ENCODE measurements at regions not wholly inside any gene's neighbourhood (a gene's known extent, or its start where the extent isn't known, plus 50 kb on each side); places are given as distances from the start of the nearest gene placed in this dataset.
"Not testable (repeated sequence)": the region's sequence is repeated elsewhere in the genome, so short reads cannot be mapped to it uniquely, and the experiment has no call there.

DNA sequence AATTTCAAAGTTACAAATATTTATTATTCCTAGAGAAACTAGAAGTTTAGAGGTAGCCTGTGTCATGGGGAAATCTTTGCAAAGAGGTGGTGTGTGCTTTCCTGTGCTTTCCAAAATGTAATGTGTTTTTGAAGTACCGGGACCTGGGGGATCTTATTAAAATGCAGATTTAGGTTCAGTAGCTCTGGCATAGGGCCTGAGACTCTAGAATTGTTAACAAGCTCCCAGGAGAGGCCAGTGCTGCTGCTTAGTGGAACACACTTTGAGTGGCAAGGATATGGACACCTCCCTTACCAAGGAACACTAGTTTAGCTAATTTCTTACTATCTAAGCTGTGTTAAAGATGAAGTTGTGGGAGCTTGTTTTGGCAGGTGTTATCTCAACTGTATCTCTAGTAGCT, 428.9 kb downstream of the VGLL3 start:
- no peak for DNase-seq (ENCODE audit: low read depth)

DNA sequence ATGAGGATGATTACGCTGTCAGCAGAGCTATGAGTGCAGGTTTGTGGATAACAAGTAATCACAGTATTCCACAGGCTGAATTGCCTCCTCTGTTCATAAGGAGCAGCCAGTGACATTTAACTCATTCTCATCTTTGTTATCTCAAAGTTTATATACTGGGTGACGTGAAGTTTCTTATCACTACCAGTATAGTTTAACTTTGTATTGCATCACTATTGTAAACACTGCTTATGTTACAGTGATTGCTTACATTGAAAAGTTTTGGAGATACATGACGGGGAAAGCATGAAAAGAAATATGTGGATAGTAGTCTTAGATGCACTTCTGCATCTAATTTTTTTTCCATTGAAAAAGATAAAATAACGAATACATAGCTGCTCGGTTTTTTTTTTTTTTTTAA, 429.7 kb downstream of the VGLL3 start:
- no peak for DNase-seq (ENCODE audit: low read depth)

DNA sequence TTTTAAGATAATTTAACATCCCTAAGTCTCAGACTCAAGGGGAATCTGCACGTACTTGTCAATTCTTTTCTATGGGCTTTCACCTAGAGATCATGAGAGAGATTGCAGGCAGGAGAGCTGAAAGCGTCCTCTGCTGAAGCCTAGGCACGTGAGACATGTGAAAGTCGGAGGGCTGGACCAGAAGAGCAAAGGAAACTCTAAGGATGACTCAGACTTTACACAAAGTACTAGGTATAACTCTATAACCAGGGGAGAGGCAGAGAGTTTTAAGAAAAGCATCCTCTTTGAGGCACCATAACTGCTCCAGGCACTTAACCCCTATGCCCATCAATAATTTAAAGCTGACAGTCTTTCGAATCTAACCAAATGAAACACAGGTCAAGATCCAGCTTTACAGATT, 436.6 kb downstream of the VGLL3 start:
- DNase-seq (ENCODE audit: low read depth), result no peak

DNA sequence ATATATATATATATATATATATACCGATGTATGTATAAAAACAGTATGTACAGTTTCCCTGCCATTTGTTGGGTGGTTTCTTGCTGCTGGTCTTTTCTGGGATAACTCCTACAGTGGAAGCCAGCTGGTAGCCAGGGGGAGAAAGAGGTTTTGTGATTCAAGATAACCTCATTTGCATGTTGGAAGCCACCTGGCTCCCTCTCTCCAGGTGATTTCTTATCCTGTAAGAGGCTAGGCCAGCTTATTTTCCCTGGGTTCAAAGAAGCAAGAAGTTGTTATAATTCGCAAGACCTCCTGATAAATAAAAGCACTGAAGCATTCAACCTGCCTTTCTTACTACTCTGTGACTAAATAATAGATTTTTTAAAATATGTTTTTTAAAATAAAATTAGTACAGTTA, 443.3 kb downstream of the VGLL3 start:
- DNase-seq (ENCODE audit: low read depth), result no peak

DNA sequence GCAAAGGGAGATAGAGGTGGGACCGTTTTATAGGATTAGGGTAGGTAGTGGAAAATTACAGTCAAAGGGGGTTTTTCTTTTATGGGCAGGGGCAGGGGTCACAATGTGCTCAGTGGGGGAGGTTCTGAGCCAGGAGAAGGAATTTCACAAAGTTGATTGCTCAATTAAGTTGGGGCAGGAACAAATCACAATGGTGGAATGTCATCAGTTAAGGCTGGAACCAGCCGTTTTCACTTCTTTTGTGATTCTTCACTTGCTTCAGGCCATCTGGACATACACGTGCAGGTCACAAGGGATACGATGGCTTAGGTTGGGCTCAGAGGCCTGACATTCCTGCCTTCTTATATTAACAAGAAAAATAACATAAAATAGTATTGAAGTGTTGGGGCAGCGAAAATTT, 453.8 kb downstream of the VGLL3 start:
- no peak for DNase-seq (ENCODE audit: low read depth)

DNA sequence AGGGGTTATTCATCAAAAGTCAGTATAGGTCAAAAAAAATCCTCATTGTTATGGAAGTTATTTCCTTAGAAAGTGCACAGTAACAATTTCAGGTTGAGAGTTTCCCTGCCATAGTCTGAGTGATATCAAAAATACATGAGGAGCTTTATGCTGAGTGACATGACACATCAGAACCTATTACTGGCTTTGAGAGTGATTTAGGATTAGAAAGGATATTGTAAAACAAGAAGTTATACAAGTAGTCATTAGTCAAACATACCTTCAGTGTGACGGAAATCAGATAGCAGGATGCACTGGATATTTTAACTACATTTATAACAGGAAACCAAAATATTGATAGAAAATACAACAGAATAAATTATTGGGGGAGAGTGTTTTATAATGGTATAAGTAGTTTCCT, 471.1 kb downstream of the VGLL3 start:
- no peak for DNase-seq (ENCODE audit: low read depth)

DNA sequence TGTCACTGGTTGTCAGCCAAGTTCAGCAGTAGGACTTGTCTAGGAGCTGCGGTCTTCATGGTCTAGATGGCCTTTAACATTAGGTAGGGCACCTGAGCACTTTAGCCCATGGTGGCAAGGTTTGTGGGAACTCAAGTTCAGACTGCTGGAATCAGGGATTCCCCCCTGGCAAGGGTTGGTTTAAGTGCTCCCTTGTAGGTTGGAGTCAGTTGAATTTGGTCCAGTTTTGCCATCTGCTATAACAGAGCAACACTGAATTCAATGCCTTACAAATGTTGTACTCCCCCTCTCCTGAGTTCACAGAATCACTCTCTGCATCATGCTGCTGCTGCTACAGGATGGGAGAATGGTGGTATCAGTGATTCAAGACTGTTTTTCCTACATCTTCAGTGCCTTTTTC, 509.3 kb downstream of the VGLL3 start:
- DNase-seq (ENCODE audit: low read depth), result no peak

DNA sequence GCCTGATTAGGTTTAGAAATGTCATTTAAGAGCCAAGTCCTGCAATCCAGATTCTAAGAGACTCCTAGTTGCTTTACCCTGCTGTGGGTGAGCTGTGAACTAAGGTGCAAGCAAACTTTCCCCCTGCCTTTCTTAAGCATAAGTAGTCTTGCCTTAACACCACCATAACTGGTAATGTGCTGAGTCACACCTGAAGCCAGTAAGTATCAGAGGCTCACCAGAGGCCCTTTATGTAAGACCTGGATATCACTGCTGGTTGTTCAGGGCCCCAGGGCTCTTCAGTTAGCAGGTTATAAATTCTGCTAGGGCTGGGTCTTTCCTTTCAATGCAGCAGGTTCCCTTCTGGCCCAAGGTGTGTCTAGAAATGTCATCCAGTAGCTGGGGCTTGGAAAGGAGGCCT, 509.9 kb downstream of the VGLL3 start:
- DNase-seq (ENCODE audit: low read depth), result no peak

DNA sequence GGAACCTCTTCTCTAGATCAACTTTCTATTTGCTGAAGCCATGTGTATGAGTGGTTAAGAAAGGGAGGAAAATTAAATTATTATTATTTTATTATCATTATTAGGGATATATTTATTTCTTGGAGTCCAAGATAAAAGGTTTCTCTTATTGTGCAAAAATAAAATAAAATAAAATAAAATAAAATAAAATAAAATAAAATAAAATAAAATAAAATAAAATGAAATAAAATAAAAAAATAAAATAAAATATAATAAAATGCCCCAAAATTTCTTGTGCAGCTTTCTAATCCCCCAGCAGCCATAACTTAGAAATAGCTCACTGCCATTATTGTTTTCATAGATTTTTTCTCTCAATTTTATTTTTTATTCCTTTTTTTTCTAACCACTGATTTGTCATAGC, 526.8 kb downstream of the VGLL3 start:
- no peak for DNase-seq (ENCODE audit: low read depth)

DNA sequence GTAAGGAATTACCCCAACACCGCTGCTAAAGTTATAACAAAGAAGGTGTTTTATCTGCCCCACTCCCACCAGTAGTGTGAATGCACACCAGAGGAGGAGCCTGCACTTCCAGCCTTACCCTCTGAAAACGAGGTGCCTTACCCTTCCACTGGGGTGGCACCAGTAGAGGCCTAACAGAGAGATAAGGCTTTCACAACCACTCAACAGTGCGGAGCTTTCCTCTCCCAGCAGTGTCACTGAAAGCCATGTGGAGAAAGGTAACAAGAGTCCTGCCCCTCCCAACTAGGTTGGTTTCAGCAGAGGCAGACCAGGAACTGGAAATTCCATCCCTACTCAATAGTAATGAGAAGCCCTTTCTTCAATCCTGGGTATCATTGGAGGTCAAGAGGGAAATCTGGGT, 539.2 kb downstream of the VGLL3 start:
- no peak for DNase-seq (ENCODE audit: low read depth)

DNA sequence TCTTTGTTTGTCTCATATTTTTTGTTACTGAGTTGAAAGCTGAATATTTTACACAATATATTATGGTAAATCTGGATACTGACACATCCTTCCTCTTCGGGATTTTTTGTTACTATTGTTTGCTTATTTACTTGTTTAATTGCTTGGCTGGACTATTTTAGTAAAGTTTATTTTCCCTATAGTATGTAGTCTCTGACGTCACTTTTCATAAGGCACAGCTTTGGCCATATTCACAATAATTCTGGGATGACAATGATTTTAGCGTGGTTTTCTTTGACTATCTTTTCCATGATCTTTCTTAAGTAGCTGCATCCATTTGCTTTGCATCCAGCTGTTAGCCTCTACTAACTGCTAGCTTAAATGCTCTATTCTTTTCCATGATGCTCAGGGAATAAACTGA, 552.4 kb downstream of the VGLL3 start:
- no peak for DNase-seq (ENCODE audit: low read depth)

DNA sequence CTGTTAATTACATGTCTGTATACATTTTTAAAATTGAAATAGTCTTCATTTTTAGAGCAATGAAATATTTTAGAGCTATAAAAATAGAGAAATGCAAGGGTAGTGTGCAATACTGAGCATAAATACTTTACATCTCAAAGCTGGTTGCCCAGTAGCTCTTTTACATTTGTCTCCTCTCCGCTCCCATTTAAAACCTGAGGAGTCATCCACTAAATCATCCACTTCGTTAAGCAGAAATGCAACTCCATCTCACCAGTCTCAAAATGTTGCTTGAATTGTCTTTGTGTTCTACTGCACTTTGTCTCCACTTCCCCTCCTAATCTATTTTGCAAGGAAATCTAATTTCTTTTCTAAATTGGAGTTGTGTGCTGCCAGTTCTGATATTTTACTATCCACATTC, 563.6 kb downstream of the VGLL3 start:
- no peak for DNase-seq (ENCODE audit: low read depth)

DNA sequence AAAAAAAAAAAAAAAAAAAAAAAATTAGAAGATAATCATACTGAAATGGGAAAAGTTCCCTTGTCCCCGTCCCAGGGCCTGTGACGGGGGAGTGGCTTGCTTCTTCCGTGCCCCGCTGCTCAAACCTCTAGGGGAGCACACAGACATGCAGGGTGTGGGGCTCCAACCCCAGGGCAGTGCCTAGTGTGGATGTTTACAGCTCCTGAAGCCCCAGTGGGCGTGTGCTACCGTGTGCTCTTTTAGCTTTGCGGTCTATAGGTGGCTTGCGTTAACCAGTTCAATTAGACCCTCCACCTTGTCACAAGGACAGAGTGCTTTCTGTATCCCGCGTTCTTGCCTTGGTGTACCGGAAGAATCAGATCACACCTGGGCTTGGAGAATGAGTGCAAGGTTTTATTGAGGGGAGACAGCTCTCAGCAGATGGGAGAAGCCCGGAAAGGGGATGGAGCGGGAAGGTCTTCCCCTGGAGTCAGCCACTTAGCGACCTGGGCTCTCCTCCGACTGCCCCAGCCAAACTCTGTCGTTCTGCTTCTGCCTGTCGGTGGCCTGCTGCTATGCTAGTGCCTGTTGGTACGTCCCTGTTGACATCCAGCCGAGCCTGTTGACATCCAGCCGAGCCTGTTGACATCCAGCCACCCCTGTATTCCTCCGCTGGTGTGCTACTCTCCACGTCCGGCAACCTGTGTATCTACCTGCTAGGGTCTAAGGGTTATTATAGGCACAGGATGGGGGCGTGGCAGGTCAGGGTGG, 569.8 kb downstream of the VGLL3 start:
- no peak for DNase-seq (ENCODE audit: low read depth)

DNA sequence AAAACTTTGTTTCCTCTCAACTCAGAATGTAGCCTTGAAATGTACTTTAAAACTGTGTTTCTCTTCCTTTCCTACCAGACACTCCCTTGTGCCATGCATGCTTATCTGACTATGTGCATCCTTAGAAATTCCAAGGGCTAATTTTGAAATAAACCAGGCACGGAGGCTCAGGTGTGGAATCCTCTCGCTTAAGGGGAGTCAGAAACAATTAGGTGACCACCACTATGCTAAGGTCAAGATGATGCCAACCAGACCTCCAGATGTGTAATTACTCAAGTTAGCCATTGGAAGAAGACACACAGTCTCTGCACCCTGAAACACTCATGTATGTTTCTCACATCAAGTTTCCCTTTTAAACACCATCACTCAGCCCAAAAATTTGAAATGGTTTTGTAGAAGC, 572.1 kb downstream of the VGLL3 start:
- no peak for DNase-seq (ENCODE audit: low read depth)

DNA sequence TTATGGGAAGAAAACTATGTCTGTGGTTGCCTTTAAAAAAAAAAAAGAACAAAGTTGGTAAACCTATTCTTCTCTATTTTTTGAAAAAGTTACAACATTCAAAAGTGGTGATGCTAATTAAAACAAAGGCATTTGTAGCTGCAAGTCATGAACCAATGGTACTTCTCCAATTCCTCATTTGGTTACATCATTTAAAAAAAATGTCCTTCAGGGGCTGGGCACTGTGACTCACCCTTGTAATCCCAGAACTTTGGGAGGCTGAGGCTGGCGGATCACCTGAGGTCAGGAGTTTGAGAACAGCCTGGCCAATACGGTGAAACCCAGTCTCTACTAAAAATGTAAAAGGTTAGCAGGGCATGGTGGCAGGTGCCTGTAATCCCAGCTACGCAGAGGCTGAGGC, 574.6 kb downstream of the VGLL3 start:
- no peak for DNase-seq (ENCODE audit: low read depth)

DNA sequence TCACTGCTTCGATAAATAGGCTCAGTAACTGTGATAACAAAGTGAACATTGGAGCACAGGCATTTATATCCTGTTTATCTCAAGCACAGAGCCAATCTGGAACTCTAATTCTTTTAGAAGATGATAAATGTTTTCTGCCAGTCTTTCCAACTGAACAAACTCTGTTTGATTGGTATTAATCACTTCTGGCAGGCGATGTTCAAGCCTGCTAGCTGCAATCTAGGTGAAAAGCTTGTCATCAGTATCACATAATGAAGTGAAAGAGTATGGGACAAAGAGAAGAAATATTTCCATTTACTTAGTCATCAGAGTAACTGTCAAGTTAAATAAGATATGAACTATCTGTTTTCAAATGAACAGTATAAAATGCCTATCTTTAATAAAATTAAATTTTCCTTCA, 577.3 kb downstream of the VGLL3 start:
- no peak for DNase-seq (ENCODE audit: low read depth)

DNA sequence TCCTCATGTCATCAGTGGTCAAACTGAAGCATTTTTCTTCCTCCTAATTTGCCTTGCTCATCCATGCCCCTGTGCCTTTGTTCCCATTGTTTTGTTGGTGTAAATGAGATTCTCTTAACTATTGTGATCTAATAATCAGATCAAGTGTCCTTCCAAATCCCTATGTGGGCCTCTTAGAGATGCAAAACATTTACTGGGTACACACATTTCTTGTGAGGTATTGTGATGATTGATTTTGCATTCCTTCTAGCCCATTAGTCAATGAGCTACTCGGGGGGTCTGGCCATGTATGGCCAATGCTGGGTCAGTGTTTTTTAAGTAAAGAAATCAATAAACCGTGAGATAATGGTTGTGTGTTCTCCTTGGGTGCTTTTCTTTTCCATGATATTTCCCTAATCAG, 580.4 kb downstream of the VGLL3 start:
- no peak for DNase-seq (ENCODE audit: low read depth)

DNA sequence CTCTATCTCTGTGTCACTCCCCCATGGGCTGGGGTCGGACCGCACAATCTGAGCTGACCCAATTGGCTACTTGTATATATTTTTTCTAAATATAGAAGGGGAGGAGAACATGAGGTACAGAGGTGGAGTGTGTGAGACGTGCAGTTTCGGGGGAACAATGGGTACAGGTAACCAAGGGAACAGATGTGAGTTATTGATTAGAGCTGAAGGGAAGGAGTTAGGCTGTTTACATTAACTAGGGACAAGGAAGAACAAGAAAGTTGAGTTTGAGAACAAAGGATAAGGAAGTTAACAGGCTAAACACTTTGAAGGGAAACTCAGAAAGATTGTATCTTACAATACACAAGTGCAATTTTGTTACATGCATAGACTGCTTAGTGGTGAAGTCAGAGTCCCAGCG, 601.2 kb downstream of the VGLL3 start:
- DNase-seq (ENCODE audit: low read depth), result not testable (repeated sequence)

DNA sequence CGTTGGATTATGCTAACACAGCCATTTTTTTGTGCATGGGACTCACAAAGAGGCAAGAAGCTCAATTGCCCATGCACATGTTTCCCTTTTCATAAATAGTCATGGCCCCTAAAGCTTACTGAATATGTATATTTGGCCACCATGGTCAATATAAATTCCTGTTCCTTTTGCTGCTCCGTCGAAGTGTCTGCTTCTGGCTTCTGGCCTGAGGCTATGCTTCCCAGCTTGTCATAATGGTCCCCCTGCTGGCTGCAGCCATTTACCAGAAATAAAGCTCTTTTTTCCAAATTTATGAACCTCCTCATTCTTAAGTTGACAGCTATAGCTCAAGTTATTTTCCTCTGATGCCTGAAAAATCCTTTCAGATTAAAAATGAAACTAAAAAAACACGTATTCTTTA, 602.1 kb downstream of the VGLL3 start:
- DNase-seq (ENCODE audit: low read depth), result no peak

DNA sequence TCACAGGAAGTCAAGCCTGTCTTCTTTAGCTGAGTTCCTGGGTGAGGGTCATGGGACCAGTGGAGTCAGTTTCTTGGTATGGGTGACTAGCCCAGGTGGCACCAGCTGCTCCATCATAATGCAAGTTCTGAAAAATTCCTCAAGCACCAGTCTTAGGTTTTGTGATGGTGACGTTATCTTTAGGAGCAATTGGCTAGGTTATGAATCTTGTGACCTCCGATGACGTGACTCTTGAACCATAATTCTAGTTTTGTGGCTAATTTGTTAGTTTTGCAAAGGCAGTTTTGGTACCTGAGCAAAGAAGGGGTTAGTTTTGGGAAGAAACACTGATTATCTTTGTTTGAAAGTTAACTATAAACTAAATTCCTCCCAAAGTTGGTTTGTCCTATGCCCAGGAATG, 608.4 kb downstream of the VGLL3 start:
- no peak for DNase-seq (ENCODE audit: low read depth)

DNA sequence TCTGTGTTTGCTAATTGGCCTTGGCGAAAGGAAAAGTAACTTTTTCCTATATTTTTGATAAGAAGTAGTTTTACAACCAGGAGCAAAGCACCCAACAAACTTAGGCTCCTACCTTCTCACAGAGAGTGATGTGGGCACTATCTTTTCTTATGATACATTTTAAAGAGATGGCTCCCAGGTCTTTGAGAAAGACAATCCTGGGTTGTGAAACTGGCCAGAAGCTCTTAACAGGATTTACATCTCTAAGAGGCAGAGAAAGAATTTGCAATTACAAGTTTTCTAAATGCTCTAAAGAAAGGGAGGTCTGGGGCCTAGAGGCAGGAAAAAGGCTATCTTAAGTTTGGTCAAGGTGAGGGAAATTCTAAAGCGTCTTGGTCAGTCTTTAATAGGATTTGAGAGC, 609.7 kb downstream of the VGLL3 start:
- no peak for DNase-seq (ENCODE audit: low read depth)

DNA sequence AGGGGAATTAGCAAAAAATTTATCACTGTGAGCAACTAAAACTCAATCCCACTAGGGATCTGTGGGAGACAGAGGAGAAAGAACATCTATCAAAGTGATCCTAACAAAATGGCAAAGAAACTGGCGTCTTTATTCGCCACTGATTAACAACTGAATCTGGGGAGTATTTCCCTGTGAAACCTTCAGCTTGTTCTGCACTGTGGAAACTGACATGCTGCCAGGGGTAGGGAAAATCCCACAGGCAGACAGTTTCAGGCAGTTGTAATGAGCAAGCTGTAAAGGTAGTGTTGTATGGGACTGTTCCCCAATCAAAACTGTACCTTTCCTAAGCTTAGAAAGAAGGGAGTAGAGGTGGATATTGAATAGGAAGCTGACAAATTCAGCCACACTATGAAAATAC, 611.7 kb downstream of the VGLL3 start:
- no peak for DNase-seq (ENCODE audit: low read depth)

DNA sequence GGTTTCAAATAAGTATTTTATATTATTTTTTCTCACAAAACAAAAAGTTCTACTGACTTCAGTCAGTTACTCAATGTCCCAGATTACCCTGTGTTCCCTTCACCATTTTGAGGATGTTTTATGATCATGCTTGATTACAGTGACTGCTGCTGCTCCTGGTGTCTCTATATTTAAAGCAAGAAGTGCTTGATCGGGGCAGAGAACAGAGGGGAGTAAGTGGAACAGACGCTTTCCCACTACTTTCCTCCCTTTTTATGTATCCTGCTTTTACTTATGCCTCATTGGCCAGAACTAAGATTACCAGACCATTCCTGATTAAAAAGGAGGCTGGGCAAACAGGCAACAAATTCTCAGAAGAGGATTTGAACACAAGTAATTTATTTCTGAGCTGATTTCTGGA, 612.1 kb downstream of the VGLL3 start:
- no peak for DNase-seq (ENCODE audit: low read depth)

DNA sequence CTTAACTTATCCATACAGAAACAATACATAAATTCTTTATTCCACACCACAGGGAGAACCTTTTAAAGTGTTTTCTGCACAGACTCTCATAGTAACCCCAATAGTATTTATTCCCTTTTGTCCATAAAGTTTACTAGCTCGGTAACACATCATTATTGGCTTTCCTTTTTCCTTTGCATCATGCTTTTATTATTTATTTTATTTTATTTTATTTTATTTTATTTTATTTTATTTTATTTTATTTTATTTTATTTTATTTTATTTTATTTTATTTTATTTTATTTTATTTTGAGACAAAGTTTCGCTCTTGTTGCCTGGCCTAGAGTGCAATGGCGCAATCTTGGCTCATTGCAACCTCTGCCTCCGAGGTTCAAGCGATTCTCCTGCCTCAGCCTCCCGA, 655.4 kb downstream of the VGLL3 start:
- not testable (repeated sequence) for DNase-seq (ENCODE audit: low read depth)

All from LHCN-M2 (cell line).